WI38 (cell line): ENCODE measurements at regions not wholly inside any gene's neighbourhood (a gene's known extent, or its start where the extent isn't known, plus 50 kb on each side); places are given as distances from the start of the nearest gene placed in this dataset.
"Not testable (repeated sequence)": the region's sequence is repeated elsewhere in the genome, so short reads cannot be mapped to it uniquely, and the experiment has no call there.

Experiments used
- H3K4me3 ChIP-seq: 2 replicates; pipeline ENCODE4 v1.5.1; 2011; ENCODE audit warnings: low read depth, mild to moderate bottlenecking, control low read depth, low read length
- CTCF ChIP-seq: IDR thresholded peaks from 2 replicates; pipeline ENCODE4 v1.5.1; 2012; ENCODE audit warnings: low read depth, mild to moderate bottlenecking, control low read depth, low read length

GRCh38 chr3:81989758-81990157 is 228.3 kb upstream of the GBE1 start:
- TF ChIP-seq CTCF, result no peak
- no peak overlapping the region for H3K4me3 ChIP-seq

- no peak for TF ChIP-seq CTCF
- no peak overlapping the region for H3K4me3 ChIP-seq
These were observed 227.8 kb upstream of the GBE1 start for GRCh38 chr3:81989274-81989673.

- not testable (repeated sequence) for H3K4me3 ChIP-seq
These were observed 226.0 kb upstream of the GBE1 start for GRCh38 chr3:81987412-81987811.

GRCh38 chr3:81985996-81986723 is 224.7 kb upstream of the GBE1 start:
- no peak overlapping the region for H3K4me3 ChIP-seq
- no peak for TF ChIP-seq CTCF

- H3K4me3 ChIP-seq, result no peak overlapping the region
- TF ChIP-seq CTCF, result no peak
These were observed 221.9 kb upstream of the GBE1 start for GRCh38 chr3:81983382-81983781.

GRCh38 chr3:81980596-81981494 is 219.4 kb upstream of the GBE1 start:
- TF ChIP-seq CTCF, result no peak
- no peak overlapping the region for H3K4me3 ChIP-seq

- no peak overlapping the region for H3K4me3 ChIP-seq
- no peak for TF ChIP-seq CTCF
These were observed 213.3 kb upstream of the GBE1 start for GRCh38 chr3:81974751-81975150.
